Neural progenitor cell (in vitro differentiated cells): ENCODE measurements at regions not wholly inside any gene's neighbourhood (a gene's known extent, or its start where the extent isn't known, plus 50 kb on each side); places are given as distances from the start of the nearest gene placed in this dataset.

Experiments used
- EZH2 ChIP-seq: fragments of 200-600 bp; sonication (generic); IDR thresholded peaks from 2 replicates; pipeline ENCODE4 v1.6.1; 2017; ENCODE audit warnings: antibody characterized with exemption, mild to moderate bottlenecking, moderate library complexity
- TF ChIP-seq, protein P1 (sequence below): fragments of 200-600 bp; sonication (generic); IDR thresholded peaks from 2 replicates; pipeline ENCODE4 v1.5.1; 2017; ENCODE audit warnings: antibody characterized with exemption, mild to moderate bottlenecking

DNA sequence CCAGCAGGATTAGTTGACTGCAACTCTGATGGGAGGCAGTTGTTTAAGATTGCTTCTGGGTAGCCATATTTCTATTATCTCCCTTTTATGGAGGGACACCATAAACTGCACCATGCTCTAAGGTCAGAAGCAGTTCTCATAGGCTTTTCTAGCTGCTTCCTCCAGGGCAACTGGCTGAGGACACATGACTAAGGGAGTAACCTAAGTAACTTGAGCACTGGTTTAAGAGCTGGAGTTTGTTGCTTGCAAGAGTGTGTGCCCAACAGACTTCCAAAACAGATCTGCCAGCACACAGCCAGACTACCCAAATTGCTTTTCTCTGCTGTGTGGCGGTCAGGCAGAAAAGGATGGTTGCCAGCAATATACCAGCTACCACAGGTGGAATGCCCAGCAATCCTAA is 111.2 kb upstream of the LHX8 start:
- TF ChIP-seq, protein P1, sequence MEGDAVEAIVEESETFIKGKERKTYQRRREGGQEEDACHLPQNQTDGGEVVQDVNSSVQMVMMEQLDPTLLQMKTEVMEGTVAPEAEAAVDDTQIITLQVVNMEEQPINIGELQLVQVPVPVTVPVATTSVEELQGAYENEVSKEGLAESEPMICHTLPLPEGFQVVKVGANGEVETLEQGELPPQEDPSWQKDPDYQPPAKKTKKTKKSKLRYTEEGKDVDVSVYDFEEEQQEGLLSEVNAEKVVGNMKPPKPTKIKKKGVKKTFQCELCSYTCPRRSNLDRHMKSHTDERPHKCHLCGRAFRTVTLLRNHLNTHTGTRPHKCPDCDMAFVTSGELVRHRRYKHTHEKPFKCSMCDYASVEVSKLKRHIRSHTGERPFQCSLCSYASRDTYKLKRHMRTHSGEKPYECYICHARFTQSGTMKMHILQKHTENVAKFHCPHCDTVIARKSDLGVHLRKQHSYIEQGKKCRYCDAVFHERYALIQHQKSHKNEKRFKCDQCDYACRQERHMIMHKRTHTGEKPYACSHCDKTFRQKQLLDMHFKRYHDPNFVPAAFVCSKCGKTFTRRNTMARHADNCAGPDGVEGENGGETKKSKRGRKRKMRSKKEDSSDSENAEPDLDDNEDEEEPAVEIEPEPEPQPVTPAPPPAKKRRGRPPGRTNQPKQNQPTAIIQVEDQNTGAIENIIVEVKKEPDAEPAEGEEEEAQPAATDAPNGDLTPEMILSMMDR, result no peak
- no peak for TF ChIP-seq EZH2
